Jurkat, Clone E6-1 (cell line): ENCODE measurements at regions not wholly inside any gene's neighbourhood (a gene's known extent, or its start where the extent isn't known, plus 50 kb on each side); places are given as distances from the start of the nearest gene placed in this dataset.
A peak's percentile ranks its signal among the peaks of the same experiment; 100 is the strongest.
"Not testable (repeated sequence)": the region's sequence is repeated elsewhere in the genome, so short reads cannot be mapped to it uniquely, and the experiment has no call there.

ENCODE experiments used
- DNase-seq: peaks from one replicate; pipeline ENCODE4 v3.0.0-alpha.2; 2011; ENCODE audit warnings: low read depth, low spot score
- H3K4me3 ChIP-seq: 2 replicates; pipeline ENCODE4 v1.5.1; 2011; ENCODE audit warnings: mild to moderate bottlenecking, low read length, control low read depth, moderate library complexity

DNA sequence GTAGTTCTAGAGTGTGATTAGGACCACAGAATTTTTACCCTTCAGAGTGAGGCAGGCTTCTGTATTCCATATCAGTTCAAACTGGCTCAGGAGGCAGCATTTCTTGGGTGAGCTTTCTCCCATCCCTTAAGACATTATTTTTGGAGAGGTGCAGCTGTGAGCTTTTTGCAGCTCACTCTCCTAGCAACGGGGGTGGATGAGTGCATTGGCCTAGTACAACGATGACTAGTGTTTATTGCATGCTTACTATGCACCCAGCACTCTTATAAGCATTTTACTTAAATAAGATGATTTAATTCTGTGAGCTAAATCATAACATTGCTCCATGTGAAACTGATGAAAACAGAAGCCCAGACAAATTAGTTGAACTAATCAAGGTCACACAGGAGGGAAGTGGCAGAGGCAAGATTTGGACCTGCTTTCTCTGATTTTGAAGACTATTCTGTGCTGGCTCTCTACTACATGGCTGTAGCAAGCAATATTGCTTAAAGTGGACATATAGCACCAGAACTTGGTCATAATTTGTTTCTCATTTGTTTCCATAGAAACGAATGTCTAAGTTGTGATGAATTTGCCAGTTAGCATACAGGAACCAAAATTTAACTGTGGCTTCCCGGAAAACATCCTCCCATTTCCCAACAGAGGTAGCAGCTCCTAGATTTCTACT is 372.1 kb upstream of the RIOK2 start:
- no peak for DNase-seq
- H3K4me3 ChIP-seq = no peak overlapping the region

DNA sequence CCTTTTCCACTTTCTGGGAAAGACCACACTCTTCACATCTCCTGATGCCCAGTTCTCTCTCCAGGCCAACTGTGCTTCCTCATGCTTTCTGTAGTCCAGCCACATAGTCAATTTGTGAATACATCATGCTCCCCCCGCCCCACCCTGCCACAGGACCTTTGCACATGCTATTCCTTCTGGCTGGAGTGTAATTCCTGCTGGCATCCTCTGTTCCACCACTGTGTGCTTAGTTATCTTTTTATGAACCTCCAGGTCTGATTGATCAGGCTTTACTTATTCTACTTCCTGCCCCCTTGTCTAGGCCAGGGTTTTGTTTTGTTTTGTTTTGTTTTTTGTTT is 372.6 kb upstream of the RIOK2 start:
- no peak for DNase-seq
- no peak overlapping the region for H3K4me3 ChIP-seq

- no peak overlapping the region for H3K4me3 ChIP-seq
- no peak for DNase-seq
Observed at GRCh38 chr5:97559827-97560598, 377.0 kb upstream of the RIOK2 start.

GRCh38 chr5:97560599-97560993 is 377.5 kb upstream of the RIOK2 start:
- no peak overlapping the region for H3K4me3 ChIP-seq
- no peak for DNase-seq

GRCh38 chr5:97563050-97563657 is 380.1 kb upstream of the RIOK2 start:
- H3K4me3 ChIP-seq = no peak overlapping the region
- no peak for DNase-seq

DNA sequence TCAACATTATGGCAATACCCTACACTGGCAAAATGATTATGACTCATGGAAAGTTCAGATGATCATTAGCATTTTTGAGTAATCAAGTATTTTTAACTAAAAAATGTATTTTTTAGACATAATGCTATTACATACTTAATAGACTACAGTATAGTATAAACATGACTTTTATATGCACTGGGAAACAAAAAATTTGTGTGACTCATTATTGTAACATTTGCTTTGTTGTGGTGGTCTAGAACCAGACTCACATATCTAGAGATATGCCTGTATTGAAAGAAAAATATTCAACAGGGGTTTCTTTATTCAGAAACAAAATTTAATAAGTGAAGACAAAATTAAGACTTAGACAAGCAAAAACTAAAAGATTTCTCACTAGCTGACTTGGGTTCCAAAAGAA is 385.3 kb upstream of the RIOK2 start:
- no peak overlapping the region for H3K4me3 ChIP-seq
- DNase-seq = no peak

DNA sequence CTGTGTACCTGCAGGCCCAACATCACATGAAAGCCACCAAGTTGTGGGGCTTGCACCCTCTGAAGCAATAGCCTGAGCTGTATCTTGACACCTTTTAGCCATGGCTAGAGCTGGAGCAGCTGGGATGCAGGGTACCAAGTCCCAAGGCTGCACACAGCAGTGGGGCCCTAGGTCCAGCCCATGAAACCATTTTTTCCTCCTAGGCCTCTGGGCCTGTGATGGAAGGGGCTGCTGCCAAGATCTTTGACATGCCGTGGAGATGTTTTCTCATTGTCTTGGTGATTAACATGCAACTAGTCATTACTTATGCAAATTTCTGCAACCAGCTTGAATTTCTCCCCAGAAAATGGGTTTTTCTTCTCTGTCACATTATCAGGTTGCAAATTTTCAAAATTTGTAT is 387.2 kb upstream of the RIOK2 start:
- DNase-seq = no peak
- H3K4me3 ChIP-seq = no peak overlapping the region

GRCh38 chr5:97575322-97575721 is 392.3 kb upstream of the RIOK2 start:
- no peak for DNase-seq

DNA sequence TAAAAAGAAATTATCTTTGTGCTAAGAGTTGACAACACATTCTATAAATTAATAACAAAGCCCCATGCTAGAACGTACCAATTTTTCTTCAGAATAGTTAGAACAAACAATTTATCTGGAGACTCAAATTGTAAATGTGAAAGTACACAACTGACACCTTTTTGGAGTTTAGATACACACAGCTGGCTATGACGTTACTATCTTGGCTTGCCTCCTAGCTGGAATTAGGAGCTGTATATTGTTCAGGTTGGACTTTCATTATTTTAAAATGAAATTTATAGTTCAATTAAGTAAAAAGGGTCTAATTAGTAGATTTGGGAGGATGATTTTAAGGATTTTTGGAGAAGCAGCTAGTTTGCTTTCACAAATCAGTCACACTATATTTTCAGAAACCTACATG is 393.9 kb upstream of the RIOK2 start:
- no peak overlapping the region for H3K4me3 ChIP-seq
- DNase-seq = no peak

More at GRCh38 chr5:97575322-97575721, 392.3 kb upstream of the RIOK2 start:
- H3K4me3 ChIP-seq = no peak overlapping the region

GRCh38 chr5:97579977-97580376 is 396.9 kb upstream of the RIOK2 start:
- H3K4me3 ChIP-seq = not testable (repeated sequence)

GRCh38 chr5:97580746-97581145 is 397.7 kb upstream of the RIOK2 start:
- DNase-seq = no peak

More at GRCh38 chr5:97579977-97580376, 396.9 kb upstream of the RIOK2 start:
- not testable (repeated sequence) for DNase-seq

GRCh38 chr5:97591781-97592180 is 408.7 kb upstream of the RIOK2 start:
- DNase-seq = no peak
- H3K4me3 ChIP-seq = no peak overlapping the region

More at GRCh38 chr5:97580746-97581145, 397.7 kb upstream of the RIOK2 start:
- no peak overlapping the region for H3K4me3 ChIP-seq

- H3K4me3 ChIP-seq = no peak overlapping the region
- no peak for DNase-seq
Observed at GRCh38 chr5:97600486-97600885, 417.4 kb upstream of the RIOK2 start.

- no peak for DNase-seq
- no peak overlapping the region for H3K4me3 ChIP-seq
Observed at GRCh38 chr5:97601651-97602050, 418.6 kb upstream of the RIOK2 start.

GRCh38 chr5:97606531-97606930 is 423.5 kb upstream of the RIOK2 start:
- no peak for DNase-seq
- no peak overlapping the region for H3K4me3 ChIP-seq

DNA sequence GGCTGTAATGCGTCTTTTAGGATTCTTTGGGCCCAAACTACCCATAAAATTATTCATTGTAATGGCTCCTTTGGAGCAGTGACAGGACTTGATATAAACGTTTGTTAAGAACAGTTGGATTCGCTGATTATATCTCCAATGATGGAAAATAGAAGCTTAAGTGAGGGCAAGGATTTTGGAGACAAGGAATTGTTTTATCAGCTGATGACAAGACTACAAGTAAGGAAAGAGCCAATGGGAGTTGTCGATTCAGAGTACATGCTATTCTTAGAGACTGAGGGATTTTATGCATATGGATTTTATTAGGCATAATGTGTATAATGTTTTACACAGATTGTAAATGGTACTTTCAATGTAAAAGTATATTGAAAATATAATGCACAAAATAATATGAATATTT is 425.5 kb upstream of the RIOK2 start:
- DNase-seq = no peak
- no peak overlapping the region for H3K4me3 ChIP-seq

DNA sequence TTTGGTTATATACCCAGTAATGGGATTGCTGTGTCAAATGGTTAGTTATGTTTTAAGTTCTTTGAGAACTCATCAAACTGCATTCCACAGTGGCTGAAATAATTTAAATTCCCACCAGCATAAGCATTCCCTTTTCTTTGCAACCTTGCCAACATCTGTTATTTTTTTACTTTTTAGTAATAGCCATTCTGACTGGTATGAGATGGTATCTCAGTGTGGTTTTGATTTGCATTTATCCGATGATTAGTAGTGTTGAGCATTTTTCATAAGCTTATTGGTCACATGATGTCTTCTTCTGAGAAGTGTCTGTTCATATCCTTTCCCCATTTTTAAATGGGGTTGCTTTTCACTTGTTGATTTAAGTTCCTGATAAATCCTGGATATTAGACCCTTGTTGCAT is 435.7 kb upstream of the RIOK2 start:
- no peak for DNase-seq
- H3K4me3 ChIP-seq = no peak overlapping the region

DNA sequence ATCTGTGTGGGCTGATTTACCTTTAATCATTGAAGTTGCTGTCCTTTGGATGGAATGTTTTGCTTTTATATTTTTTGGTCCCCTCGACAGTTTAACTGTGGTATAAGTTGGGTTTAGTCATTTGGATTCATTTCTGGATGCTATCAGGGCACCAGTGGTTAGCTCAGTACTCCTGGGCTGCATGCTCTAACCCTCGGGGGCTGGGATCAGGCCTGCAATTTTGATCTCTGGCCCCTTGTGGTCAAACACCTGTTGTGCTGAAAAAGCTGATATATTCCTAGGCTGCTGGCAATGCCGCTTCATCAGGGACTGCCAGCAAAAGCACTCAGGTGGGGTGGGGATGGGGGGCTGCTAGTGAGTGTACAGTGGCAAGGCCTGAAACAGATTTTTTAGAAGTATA is 440.4 kb upstream of the RIOK2 start:
- peak; percentile 47 for DNase-seq
- H3K4me3 ChIP-seq = no peak overlapping the region

- DNase-seq = no peak
- H3K4me3 ChIP-seq = no peak overlapping the region
Observed at GRCh38 chr5:97624886-97625285, 441.8 kb upstream of the RIOK2 start.

DNA sequence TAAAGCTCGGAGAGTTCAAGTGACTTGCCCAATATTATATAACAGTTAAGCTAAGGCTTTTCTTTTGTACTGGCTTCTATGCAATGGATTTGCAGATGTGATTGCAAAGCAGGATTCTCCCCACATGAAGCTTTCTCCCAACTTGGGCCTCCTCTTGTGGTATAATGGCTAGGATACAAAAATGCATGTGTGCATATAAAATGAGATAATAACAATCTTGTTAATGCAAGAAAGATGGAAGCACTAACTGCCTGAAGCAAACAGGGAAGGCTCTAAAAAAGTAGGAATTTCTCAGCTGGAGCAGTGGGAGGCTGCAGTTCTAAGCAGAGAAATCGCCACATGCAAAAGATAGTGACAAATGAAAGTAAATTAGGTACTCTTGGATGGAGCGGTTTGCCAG is 444.2 kb upstream of the RIOK2 start:
- DNase-seq = no peak

More for the DNA sequence above, 444.2 kb upstream of the RIOK2 start:
- H3K4me3 ChIP-seq = no peak overlapping the region
